GM21390 (cell line): ENCODE measurements at regions not wholly inside any gene's neighbourhood (a gene's known extent, or its start where the extent isn't known, plus 50 kb on each side); places are given as distances from the start of the nearest gene placed in this dataset.

Source experiments
- ATAC-seq: cut with Tn5 transposase; IDR thresholded peaks from one replicate; pipeline ENCODE4 v1.9.1; 2021; ENCODE audit not compliant: unreplicated experiment

DNA sequence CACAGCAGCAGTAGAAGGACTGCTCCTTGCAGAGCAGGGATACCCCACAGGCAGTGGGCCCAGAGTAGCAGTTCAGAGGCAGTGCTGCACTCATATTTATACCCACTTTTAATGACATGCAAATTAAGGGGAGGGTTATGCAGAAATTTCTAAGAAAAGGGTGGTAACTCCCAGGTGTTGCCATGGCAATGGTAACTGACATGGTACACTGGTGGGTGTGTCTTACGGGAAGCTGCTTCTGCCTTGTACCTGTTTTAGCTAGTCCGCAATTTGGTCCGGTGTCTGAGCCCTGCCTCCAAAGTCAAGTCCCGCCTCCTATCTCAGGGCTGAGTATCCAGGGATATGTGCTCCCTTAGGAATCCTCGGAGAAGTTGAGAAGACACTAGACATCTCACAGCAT lies 79.2 kb upstream of the UQCRFS1 start:
- ATAC-seq, result no peak

DNA sequence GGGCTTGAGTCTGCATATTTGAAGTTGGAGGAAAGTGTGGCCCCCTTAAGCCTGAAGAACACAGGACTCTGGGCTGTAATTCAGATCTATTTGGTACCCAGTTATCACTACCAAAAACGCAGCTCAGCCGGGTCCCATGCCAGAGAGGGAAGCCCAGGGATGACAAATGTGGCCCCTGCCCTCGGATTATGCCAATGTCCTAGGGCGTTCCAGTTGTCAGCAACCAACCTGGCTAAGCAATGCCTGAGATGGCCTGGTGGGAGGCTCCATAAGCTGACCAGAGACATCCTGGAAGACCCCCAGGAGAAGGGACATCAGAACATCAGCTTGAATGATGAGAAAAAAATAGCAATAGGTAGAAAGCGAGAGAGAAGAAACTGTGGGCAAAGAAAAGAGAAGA lies 79.6 kb upstream of the UQCRFS1 start:
- ATAC-seq, result no peak

DNA sequence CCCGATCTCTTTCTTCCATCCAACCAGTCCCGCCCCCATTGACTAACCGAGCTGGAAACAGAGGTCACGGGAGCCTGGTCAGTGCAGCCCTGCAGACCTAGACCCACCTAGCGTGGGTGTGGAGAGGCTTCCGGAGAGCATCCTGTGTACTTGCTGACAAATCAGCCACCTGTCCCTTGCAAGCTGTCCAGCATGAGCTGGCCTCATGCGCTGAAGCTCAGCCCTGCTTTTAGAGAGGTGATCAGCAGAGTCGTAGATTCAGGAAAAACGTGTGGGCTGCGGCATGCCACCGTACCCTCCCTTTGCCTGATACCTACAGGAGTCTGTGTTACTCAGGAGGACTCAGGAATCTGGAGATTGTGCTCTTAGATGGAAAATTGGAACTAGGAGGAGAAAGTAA lies 80.3 kb upstream of the UQCRFS1 start:
- ATAC-seq, result no peak

DNA sequence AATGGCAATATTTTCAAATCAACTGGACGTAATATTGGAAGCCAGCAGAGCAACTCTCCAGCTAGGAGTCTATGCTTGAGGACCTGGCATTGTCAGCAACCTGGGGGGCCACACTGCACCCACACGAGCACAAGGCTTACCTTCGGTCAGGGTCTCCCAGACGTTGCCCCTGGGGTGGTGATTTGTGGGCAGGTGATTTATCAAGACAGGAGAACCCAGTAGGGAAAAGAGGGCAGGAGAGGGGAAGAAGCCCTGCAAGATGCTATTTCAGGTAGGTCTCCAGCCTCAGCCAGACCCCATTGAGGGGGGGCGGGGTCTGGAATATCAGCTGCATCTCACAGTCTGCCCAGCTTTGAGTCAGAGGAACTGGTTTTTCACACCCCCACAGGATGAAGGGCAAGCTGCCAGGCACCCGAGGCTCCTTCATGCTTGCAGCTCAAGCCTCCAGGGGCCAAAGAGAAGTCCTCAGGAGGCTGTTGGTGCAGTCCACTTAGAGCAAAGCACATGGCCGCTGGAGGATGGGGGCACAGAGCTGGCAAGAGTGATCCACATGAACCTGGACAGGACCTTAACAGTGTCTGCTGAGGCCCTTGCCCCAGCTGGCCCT lies 80.9 kb upstream of the UQCRFS1 start:
- no peak for ATAC-seq

DNA sequence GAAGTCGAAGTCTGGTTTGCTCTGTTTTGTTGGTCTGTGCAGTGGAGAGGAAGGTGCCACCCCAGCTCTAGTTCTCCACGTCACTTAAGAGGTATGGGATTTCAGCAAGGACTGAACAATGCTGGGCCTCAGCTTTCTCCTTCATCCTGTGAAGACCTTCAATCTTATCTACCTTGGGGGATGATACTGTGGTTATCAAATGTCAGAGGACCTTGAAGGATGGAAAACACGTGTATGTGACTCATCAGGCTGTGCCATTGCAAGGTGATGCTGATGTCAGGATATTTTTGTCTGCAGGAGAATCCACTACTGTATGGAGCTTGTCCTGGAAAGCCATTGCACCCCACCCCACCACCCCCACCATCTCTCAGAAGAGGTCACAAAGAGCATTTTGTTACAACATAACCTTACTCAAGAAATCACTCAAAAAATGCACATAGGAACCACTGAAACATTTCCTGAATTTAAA lies 81.4 kb upstream of the UQCRFS1 start:
- ATAC-seq, result no peak

DNA sequence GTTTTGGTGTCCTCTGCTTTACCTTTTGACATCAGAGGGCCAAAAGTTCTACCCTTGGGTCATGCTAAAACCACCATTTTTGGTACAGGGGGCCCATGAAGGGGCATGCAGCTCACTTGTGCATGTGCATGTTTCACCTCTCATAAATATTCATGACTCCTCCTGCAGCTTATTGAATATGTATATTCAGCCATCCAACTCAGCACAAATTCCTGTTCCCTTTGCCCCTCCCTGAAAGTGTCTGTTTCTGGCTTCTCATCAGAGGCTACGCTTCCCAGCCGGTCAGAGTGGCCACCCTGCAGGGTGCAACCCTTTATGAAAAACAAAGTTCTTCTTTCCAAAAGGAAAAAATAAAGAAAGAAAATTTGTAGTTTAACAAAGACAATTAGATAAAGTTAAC lies 82.3 kb upstream of the UQCRFS1 start:
- no peak for ATAC-seq

DNA sequence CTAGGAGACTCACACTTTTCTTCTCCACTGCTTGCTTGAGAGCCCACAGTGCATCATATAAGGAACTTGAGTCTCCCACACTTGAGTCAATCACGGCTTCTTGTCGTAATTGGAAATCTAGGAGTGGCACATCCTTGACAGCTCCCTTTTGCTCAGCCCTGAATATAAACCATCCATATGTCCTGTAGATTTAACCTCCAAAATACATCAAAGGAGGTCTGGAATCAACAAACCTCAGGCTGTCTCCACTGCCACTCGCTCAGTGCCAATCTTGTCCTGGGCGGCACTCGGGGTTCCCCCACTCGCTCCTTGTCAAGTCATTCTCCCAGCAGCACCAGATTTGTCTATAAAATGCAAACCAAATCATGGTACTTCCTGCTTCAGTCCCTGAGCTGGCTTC lies 84.4 kb upstream of the UQCRFS1 start:
- ATAC-seq, result no peak

DNA sequence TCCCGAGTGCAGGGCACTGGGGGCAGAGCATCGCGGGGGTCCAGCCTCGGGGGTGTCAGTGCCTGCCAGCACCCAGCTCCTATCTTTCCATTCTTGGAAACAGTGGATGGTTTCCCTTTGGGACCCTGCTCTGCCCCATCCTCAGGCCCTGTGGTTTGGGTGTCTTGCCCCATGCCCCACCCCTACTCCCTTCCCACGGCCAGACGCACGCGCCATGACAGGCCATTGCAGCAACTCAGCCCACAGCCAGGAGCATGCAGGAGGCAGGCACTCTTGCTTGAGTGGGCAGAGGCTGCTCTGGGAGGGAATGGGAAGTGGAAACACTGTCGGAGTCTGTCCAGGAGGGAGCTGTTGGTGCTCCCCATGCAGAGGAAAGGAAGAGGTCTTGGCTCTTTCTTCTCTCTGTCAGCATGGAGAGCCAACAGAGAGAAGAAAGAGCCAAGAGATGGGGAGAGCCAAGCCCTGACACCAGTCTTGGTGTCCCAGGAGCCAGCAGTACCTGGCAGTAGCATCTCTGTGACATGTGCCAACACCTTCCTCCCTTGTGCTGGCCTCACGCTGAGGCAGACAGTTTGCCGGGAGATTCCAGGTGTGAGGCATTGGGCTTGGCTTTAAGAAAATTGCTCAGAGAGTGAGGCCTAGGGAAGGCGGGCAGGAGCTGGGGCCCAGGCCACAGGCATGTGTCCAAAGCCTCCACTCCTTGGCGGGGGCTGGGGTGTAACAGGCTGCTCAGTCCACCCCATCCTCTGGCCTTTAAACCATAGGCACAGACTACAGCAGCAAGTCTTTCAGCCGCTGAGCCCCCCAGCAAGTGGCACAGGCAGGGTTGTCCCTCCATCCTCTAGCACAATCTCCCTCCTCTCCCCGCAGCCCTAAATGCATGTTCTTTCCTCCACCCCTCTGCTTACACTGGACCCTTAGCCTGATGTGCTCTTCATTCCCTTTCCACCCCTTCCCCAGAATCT lies 86.7 kb upstream of the UQCRFS1 start:
- no peak for ATAC-seq

DNA sequence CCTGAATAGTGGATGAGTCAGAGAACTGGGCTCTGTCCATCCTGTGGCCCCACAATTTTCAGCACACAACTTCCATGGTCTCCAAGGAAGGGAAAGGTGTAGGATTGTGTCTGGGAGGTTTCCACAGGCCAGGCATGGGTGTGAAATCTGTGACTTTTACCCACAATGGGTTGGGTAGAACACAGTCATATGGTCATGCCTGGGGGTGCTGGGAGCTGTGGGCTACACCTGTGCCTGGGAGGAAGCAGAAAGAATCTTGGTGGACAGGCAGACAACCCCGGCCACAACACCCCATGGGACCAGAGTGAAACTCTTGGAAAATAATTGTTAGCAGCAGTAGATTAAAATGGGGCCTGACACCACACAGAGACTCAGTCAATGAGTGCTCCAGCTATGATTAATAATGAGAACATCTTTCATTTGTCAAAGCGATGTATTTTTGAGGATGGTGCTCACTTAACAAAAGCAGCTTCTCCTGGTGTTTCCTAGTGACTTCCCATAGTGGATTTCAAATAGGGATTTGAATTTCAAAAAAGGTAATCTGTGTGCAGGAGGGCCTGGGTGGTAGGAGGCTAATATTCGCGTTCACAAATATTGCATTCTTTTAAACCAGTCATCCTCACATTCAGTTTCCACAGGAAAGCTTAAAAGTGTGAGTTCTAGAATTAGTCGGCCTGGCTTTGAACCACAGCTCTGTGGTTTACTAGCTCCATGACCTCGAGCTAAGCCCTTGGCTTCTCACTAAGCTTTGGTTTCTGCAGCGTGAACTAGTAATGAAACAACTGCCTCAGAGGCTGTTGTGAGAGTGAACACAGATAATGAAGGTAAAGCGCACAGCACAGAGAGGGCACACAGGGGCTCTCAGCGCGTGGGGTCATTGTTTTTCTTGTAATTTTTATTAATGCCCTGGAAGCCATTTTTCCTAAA lies 89.3 kb upstream of the UQCRFS1 start:
- ATAC-seq, result no peak

DNA sequence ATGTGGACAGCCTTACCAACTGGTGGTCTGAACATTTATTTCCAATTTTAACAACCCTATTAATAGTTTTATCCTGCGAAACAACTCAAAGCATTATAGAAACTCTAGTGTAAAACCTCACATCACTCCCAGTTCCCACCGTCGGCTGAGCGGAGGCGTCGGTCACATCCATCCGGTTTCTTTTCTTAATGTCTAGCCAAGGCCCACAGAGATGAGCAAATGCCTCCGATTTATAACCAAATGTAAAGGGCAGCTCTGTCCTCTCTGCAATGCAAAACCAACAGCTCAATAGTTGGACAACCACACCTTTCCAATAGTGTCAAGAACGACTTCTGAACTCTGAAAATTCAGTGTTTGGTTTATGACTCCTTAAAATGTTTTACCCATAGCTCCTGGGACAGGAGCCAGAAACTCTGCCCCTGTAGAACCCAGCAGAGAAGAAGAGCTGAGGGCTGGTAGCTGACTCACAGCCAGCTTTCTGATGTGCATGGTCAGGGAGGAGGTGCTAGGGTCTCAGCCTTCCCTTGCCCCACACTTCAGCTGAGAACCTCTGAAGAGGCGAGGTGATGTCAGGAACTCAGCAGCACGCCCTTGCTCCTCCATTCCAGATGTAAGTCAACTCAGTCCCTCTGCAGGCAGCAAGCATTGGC lies 90.2 kb upstream of the UQCRFS1 start:
- ATAC-seq, result no peak

DNA sequence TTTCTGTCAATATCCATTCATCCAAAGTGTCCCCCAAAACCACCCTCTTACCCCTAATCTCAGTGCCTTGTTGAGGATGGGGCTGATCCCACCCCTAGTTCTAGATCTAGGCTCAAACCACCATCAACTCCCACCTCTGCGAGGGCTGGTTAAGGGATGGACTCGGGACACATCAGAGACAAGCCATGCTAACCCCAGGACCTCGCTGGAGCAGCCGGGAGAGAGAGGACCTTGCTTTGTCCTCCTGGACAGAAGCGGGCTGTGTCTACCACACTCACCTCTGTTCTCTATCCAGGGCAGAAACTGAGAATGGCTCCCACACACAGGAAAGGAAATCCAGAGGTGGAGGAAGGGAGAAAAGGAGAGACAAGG lies 90.8 kb upstream of the UQCRFS1 start:
- no peak for ATAC-seq

DNA sequence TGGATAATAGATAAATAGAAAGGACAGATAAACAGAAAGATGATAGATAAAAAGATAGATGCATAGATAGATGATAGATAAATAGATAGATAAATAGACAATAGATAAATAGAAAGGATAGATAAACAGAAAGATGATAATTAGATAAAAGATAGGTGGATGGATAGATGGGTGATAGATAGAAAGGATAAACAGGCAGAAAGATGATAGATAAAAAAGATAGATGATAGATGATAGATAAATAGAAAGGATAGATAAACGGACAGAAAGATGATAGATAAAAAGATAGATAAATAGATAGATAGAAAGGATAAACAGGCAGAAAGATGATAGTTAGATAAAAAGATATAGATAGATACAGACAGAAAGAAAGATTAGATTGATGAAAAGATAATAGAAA lies 92.3 kb upstream of the UQCRFS1 start:
- no peak for ATAC-seq

DNA sequence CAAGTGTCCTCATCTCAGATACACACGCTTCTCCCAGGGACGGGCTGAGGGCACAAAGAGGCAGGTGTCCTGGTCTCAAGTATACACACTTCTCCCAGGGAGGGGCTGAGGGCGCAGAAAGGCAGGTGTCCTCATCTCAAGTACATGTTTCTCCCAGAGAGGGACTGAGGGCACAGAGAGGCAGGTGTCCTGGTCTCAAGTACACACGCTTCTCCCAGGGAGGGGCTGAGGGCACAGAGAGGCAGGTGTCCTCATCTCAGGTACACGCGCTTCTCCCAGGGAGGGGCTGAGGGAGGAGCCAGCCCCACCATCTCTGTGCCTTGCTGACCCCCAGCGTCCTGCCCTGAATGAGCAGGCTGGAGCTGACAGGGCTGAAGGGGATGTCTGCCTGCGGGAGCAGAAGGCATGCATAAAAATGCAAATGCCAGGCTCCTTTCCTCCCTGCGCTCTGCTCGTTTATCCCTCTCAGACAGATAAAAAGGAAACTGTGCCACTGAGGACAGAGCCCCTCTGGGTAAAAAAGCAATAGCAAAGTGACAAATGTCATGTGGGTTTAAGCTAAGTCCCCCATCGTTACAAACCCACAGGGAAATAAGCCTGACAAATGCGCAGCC lies 96.1 kb upstream of the UQCRFS1 start:
- ATAC-seq, result no peak

DNA sequence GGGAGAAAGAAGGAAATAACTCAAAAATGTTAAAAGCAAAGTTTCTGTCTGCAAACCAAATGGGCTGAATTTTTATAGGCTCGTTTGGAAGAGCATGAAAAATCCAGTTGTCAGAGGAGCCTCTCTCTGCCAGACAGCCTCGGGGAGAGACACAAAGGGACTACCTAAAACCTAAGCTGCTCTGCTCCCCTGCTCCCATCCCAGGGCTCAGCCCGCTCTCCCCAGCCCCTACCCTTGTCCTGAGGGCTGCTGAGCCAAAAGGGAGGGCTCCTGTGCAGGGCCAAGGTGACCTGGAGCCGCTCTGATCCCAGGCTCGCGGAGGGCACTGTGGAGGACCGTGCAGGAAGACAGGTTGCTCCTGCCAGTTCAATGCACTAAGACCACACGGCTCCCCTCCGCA lies 96.7 kb upstream of the UQCRFS1 start:
- no peak for ATAC-seq

DNA sequence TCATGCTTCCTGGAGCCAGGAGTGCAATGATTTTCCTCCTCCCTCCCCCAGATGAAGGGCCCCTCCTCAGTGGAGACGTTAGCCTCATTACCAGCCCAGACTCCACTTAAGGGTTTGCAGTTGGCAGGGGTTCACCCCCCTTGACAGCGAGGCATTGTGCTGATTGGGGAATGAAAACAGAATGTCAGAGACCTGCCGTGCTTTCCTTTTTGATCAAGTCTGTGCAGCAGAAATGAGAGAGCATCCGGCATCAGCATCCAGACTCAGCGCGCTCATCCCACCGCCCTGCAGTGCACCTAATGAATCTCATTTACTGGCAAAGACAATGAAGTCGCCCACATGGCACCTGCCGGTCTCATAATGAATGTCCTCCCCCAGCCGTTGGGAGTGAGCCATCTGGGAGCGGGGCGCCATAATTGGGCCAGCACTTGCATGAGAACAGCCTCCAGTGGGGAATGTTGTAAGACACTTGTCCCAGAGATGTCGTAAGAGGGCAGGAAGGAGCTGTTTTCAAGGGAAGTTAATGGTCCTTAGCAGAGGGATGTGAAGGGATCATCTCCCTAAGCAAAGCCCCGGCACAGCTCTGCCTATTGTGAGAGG lies 98.3 kb upstream of the UQCRFS1 start:
- ATAC-seq, result no peak

DNA sequence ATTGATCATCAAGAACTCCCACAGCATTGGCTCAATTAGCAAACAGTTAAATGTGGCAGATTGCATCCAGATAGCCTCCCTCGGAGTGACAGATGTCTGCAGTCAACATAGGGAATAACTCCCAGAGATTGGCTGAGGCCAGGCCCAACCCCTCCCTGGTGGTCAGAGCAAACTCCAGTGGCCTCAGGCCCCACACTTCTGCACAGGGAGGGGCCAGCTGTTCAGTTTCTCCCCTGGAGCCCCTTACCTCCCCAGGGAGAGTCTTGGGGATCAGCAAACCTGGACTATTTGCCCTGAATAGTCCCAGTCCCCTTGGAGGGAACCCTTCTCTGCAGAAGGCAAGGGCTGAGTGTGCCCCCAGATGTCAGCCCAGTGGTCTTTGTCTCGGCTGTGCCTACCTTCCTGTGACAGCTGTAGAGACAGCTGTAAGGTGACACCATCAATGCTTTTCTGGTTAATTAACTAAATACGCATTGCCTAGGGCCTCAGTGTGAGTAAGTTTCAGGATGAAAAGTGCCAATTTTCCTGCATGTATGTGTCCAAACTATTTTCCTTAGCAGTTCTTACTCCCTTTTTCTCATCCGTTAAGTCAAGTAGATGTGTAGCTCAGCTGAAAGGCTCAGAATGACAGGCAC lies 102.7 kb upstream of the UQCRFS1 start:
- ATAC-seq, result no peak

DNA sequence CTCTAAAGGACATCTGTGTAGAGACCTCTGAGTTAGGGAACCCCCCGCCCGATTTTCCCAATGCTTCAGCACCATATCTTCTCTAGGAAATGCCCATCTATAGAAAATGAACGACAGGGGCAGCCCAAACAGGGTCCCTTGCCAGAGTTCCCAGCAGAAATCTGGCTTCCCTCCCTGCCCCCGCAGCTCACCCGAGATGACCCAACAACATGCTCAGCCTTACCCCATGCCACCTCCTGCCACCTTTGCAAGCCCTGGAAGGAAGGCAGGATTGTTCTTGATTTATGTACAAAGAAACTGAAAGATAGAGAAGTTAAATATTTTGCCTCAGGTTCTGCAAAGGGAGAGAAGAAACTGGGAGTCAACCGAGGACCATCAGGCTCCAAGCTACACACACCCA lies 105.6 kb upstream of the UQCRFS1 start:
- no peak for ATAC-seq

DNA sequence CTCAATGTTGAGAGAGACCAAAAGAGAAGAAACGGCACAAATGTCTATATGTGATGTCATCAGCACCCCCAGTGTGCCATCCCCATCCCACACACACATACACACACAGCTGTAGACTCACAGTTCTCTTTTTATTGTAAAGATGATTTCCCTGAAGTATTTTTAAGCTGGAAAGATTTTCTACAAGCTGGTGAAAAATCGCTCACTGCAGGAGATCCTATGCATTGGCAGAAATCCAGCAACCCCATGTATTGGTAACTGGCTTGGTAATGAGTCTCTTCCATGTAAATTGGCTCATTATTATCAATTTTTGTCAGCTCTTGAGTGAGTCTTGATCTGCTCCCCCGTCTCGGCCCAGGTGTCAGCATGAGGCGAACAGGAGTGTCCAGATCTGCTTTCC lies 107.1 kb upstream of the UQCRFS1 start:
- ATAC-seq, result no peak

DNA sequence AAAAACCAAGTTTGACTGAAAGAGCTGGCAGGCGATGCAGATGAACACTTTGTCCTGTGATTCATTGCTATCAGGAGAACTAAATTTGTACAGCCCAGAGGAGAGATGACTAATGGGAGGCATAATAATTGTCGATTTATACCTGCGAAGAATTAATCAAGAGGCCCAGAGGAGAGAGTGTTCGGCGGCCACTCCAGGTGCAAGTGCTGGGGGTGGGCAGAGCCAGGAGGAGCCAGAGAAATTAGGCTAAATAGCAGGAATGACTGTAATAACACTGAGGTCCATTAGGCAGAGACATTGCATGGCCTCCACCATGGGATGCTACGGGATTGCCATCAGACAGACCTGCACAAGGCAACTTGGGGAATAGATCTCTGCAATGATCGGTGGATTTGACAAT lies 107.7 kb upstream of the UQCRFS1 start:
- no peak for ATAC-seq

DNA sequence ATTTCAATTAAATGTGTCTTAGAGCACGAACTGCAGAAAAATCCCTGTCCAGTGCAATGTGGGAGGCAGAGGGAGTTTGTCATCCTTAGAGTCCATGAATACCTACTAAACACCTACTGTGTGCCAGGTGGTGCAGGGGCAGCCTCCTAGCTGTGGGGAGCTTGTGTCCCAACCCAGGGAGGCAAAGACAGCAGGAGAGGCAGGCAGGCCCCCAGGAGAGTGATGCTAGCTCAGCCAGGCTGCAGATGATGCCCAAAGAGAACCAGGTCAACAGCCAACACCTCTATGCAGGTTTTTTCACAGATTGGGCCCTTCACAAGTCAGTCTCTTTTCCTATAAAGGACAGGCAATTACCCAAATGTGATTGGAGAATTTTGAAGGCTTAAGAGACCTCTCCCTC lies 108.2 kb upstream of the UQCRFS1 start:
- ATAC-seq, result no peak
